ENCODE measurements at regions not wholly inside any gene's neighbourhood (a gene's known extent, or its start where the extent isn't known, plus 50 kb on each side); places are given as distances from the start of the nearest gene placed in this dataset.

- no peak for DNase-seq (ENCODE audit: low spot score)
- no peak for TF ChIP-seq CTCF (IDR thresholded peaks at IDR 0.05; ENCODE audit: borderline replicate concordance, control extremely low read depth, extremely low read depth, insufficient read depth, missing control alignments)
- in situ Hi-C loops (cut with MboI; ENCODE audit: low sequenced_read_pairs, unreplicated experiment) = no loop called here
Measured at GRCh38 chr20:18919996-18920395, 106.4 kb downstream of the SCP2D1 start.

DNA sequence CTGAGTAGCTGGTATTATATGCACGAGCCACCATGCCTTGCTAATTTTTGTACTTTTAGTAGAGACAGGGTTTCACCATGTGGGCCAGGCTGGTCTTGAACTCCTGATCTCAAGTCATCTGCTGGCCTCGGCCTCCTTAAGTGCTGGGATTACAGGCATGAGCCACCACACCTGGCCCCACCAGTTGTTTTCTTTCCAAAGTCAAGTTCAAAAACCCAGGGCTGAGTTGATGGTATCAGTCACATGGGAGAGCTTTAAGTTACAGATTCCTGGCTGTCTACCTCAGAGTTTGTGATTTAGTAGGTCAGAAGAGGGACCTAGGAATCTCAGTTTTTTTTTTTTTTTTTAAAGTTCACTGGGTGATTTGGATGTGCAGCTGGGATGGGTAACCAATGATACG is 107.7 kb downstream of the SCP2D1 start:
- in situ Hi-C loops (cut with MboI; ENCODE audit: low sequenced_read_pairs, unreplicated experiment) = no loop called here
- no peak for DNase-seq (ENCODE audit: low spot score)
- TF ChIP-seq CTCF (IDR thresholded peaks at IDR 0.05; ENCODE audit: borderline replicate concordance, control extremely low read depth, extremely low read depth, insufficient read depth, missing control alignments) = no peak

DNA sequence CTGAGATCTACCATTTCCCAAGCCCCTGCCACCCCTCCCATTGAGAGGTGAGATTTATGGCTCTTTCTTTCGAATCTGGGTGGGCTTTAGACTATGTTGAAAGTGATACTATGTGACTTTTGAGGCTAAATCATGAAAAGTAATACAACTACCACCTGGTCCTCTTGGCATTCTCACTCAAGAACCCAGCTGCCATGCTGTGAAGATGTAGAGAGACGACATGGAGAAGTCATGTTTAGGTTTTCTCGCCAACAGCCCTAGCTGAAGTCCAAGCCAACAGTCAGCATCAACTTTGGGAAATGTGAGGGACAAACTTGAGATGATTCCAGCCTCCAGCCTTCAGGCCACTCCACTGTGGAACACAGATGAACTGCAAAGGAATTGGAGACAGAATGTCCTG is 108.7 kb downstream of the SCP2D1 start:
- in situ Hi-C loops (cut with MboI; ENCODE audit: low sequenced_read_pairs, unreplicated experiment) = no loop called here
- DNase-seq (ENCODE audit: low spot score) = no peak
- no peak for TF ChIP-seq CTCF (IDR thresholded peaks at IDR 0.05; ENCODE audit: borderline replicate concordance, control extremely low read depth, extremely low read depth, insufficient read depth, missing control alignments)

DNA sequence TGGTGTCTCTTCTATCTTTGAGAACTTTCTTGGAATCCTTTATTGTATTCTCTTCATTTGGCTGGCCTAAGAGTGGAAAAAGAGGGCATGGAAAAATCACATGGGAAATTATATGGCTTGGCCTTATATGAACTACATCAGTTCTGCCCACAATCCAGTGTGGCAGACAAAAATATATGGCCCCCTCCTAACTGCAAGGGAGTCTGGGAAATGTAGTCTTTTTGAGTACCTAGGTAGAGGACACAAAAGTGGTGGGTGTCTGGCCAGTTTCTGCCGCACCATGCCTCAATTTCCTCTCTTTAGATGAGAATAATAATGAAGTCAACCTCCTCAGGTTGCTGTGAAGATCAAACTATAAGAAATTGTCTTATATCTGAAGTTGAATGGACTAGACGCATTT is 109.3 kb downstream of the SCP2D1 start:
- TF ChIP-seq CTCF (IDR thresholded peaks at IDR 0.05; ENCODE audit: borderline replicate concordance, control extremely low read depth, extremely low read depth, insufficient read depth, missing control alignments) = no peak
- no peak for DNase-seq (ENCODE audit: low spot score)
- in situ Hi-C loops (cut with MboI; ENCODE audit: low sequenced_read_pairs, unreplicated experiment) = no loop called here

DNA sequence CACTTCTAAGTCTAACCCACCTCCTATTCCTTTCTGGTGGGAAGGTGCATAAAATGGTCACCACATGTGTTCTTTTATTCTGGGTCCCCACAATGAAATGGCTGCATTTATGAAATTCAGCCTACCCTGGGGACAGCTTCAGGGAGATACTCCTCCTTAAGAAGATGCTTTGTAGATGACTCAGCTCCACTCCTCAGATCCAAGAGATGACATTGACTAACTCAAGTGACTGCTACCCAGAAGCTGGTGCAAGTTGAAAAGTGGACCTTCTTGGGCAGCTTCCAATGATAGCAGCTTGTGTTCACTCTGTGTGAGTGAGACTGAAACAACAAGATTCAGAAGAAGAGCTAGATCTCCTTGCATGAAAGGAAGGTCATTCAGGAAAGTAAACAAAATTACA is 113.4 kb downstream of the SCP2D1 start:
- no peak for TF ChIP-seq CTCF (IDR thresholded peaks at IDR 0.05; ENCODE audit: borderline replicate concordance, control extremely low read depth, extremely low read depth, insufficient read depth, missing control alignments)
- no peak for DNase-seq (ENCODE audit: low spot score)
- in situ Hi-C loops (cut with MboI; ENCODE audit: low sequenced_read_pairs, unreplicated experiment) = no loop called here

- in situ Hi-C loops (cut with MboI; ENCODE audit: low sequenced_read_pairs, unreplicated experiment) = no loop called here
- DNase-seq (ENCODE audit: low spot score) = no peak
- TF ChIP-seq CTCF (IDR thresholded peaks at IDR 0.05; ENCODE audit: borderline replicate concordance, control extremely low read depth, extremely low read depth, insufficient read depth, missing control alignments) = no peak
Measured at GRCh38 chr20:18928626-18929025, 115.0 kb downstream of the SCP2D1 start.

DNA sequence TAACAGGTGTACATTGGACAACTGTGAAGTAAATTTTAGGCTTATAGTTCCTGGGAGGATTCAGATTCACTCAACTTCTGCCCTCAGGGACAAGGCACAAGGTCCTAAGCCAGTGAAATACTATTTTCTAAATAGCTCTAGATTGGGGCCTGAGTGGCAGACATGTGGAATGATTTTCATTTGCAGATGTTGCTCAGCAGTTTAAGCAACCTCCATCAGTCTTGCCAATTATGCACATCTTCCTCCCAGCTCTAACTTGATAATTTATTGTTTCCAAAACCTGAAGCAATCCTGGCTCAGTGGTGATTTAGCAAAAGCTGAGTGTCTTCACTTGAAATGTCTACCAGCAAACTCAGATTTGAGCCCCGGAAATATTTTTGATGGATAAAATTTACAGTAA is 116.2 kb downstream of the SCP2D1 start:
- in situ Hi-C loops (cut with MboI; ENCODE audit: low sequenced_read_pairs, unreplicated experiment) = no loop called here
- no peak for TF ChIP-seq CTCF (IDR thresholded peaks at IDR 0.05; ENCODE audit: borderline replicate concordance, control extremely low read depth, extremely low read depth, insufficient read depth, missing control alignments)
- no peak for DNase-seq (ENCODE audit: low spot score)
